ENCODE measurements at regions not wholly inside any gene's neighbourhood (a gene's known extent, or its start where the extent isn't known, plus 50 kb on each side); places are given as distances from the start of the nearest gene placed in this dataset.

DNA sequence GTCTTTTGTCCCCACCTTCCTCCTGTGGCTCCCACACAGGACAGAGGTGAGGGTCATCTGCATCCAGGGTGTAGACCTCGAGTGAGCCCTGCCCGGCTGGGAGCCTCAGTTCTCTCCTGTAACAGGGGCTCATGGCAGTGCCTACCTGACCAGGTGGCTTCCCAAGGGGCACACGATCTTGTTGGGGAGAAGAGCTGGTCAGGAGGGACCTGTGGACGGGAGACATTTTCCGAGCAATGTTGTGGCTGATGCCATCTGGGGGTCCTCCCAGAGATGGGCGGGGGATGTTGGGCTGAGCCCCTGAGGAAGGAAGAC is 51.9 kb downstream of the CEBPB start:
- DNase-seq, result no peak
- Histone ChIP-seq H3K4me3 (no peak overlapping the region), H3K36me3 (no peaks in the 10 kb centered on the region), H3K27ac (no peak overlapping the region), H3K27me3 (no peaks in the 10 kb centered on the region), H3K4me1 (peaks cover 0 to 21% (median 5%) of the 10 kb centered on the region in 4 donors), H3K9me3 (no peaks in the 10 kb centered on the region)
- WGBS (ENCODE audit: insufficient coverage, low coverage, low lambda C conversion rate, missing lambda C conversion rate), result 60% methylated on average over 1 of the region's 6 CpGs
- intact Hi-C loops (cut with DNase I), result no loop called here
- TF ChIP-seq POLR2A (IDR thresholded peaks at IDR 0.05) (no peak), CTCF (IDR thresholded peaks at IDR 0.05) (no peak)
- ATAC-seq, result no peak

GRCh38 chr20:50242863-50243609 is 52.4 kb downstream of the CEBPB start:
- intact Hi-C loops (cut with DNase I), result no loop called here
- peak in 1 of 4 donors; percentile 10 for ATAC-seq
- H3K36me3 ChIP-seq, result no peaks in the 10 kb centered on the region

GRCh38 chr20:50243610-50244351 is 53.2 kb downstream of the CEBPB start:
- H3K36me3 ChIP-seq, result no peaks in the 10 kb centered on the region
- H3K9me3 ChIP-seq, result no peaks in the 10 kb centered on the region
- peaks cover 0 to 32% (median 13%) of the 10 kb centered on the region in 4 donors for H3K4me1 ChIP-seq
- DNase-seq, result no peak
- H3K4me3 ChIP-seq, result no peak overlapping the region
- H3K27ac ChIP-seq, result no peak overlapping the region
- no peak for ATAC-seq
- no peaks in the 10 kb centered on the region for H3K27me3 ChIP-seq
- WGBS (ENCODE audit: insufficient coverage, low coverage, low lambda C conversion rate, missing lambda C conversion rate), result 87% methylated on average over 9 of the region's 15 CpGs
- no peak for TF ChIP-seq CTCF (IDR thresholded peaks at IDR 0.05)
- no peak for TF ChIP-seq POLR2A (IDR thresholded peaks at IDR 0.05)
- intact Hi-C loops (cut with DNase I), result no loop called here

More at GRCh38 chr20:50242863-50243609, 52.4 kb downstream of the CEBPB start:
- no peaks in the 10 kb centered on the region for H3K9me3 ChIP-seq
- no peak for DNase-seq
- H3K27me3 ChIP-seq, result no peaks in the 10 kb centered on the region
- WGBS (ENCODE audit: insufficient coverage, low coverage, low lambda C conversion rate, missing lambda C conversion rate), result 80% methylated on average over 1 of the region's 27 CpGs
- H3K27ac ChIP-seq, result no peak overlapping the region
- peaks cover 0 to 25% (median 8%) of the 10 kb centered on the region in 4 donors for H3K4me1 ChIP-seq
- no peak overlapping the region for H3K4me3 ChIP-seq
- TF ChIP-seq POLR2A (IDR thresholded peaks at IDR 0.05), result no peak
- TF ChIP-seq CTCF (IDR thresholded peaks at IDR 0.05), result no peak

DNA sequence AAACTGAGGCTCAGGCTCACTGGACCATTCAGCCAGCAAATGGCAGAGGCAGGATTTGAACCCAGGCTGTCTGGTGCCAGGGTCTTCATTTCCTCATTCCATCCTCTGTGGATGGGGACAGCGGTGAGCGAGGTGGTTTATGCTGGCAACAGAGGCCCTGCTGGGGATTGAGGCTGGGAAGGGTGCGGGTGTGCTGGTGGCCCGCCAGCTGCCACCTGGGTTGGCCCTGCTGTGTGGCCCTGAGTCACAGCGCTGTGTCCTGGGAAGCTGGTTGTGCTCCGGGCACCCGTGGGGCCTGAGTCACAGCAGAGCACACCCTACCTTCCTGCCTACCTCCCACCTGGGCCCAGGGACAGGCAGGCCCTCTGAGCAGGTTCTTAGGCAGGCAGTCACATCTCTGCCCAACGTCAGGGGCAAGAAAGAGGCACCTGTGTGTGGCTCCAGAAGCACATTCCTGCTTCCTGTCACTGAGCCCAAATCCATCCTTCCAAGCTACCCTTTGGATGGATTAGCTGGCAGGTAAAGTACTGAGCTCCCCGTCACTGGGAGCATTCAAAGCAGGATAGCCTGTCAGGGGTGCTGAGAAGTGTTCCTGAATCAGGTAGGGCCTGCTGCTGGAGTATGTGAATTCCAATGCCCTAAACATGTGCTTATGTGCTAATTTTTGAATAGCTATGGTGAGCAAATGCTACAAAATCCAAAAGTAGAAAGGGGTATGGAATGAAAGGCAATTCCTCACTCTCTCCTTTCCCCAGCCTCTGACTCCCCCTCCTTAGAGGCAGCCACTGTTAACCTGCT is 53.9 kb downstream of the CEBPB start:
- Histone ChIP-seq H3K9me3 (no peaks in the 10 kb centered on the region), H3K4me1 (peaks cover 0 to 40% (median 18%) of the 10 kb centered on the region in 4 donors), H3K27me3 (no peaks in the 10 kb centered on the region), H3K4me3 (no peak overlapping the region), H3K36me3 (no peaks in the 10 kb centered on the region), H3K27ac (peak overlapping the region in 1 of 3 donors; percentile 1)
- WGBS (ENCODE audit: insufficient coverage, low coverage, low lambda C conversion rate, missing lambda C conversion rate), result 89% methylated on average over 1 of the region's 9 CpGs
- DNase-seq, result no peak
- intact Hi-C loops (cut with DNase I), result no loop called here
- ATAC-seq, result peak in 1 of 4 donors; percentile 5
- TF ChIP-seq POLR2A (IDR thresholded peaks at IDR 0.05), result no peak
- no peak for TF ChIP-seq CTCF (IDR thresholded peaks at IDR 0.05)

All from right lobe of liver (tissue), 6 donors.